ENCODE measurements at regions not wholly inside any gene's neighbourhood (a gene's known extent, or its start where the extent isn't known, plus 50 kb on each side); places are given as distances from the start of the nearest gene placed in this dataset.
A peak's percentile ranks its signal among the peaks of the same experiment; 100 is the strongest.
"Not testable (repeated sequence)": the region's sequence is repeated elsewhere in the genome, so short reads cannot be mapped to it uniquely, and the experiment has no call there.

- not testable (repeated sequence) for DNase-seq (ENCODE audit: low read depth)
These were observed 682.0 kb downstream of the RFPL4B start for GRCh38 chr6:113029161-113029560.

GRCh38 chr6:113031591-113032238 lies 684.6 kb downstream of the RFPL4B start:
- no peak for DNase-seq (ENCODE audit: low read depth)

GRCh38 chr6:113039005-113039404 lies 691.9 kb downstream of the RFPL4B start:
- DNase-seq (ENCODE audit: low read depth): no peak

- peak; percentile 69 for DNase-seq (ENCODE audit: low read depth)
These were observed 700.0 kb downstream of the RFPL4B start for GRCh38 chr6:113047148-113047547.

- DNase-seq (ENCODE audit: low read depth): no peak
These were observed 700.8 kb downstream of the RFPL4B start for GRCh38 chr6:113047932-113048331.

GRCh38 chr6:113048741-113049140 lies 701.6 kb downstream of the RFPL4B start:
- DNase-seq (ENCODE audit: low read depth): no peak

- no peak for DNase-seq (ENCODE audit: low read depth)
These were observed 702.1 kb downstream of the RFPL4B start for GRCh38 chr6:113049190-113049589.

- peak; percentile 76 for DNase-seq (ENCODE audit: low read depth)
These were observed 703.1 kb downstream of the RFPL4B start for GRCh38 chr6:113050010-113050858.

GRCh38 chr6:113050979-113051378 lies 703.8 kb downstream of the RFPL4B start:
- DNase-seq (ENCODE audit: low read depth): no peak

GRCh38 chr6:113052506-113052905 lies 705.4 kb downstream of the RFPL4B start:
- no peak for DNase-seq (ENCODE audit: low read depth)

- DNase-seq (ENCODE audit: low read depth): no peak
These were observed 707.9 kb downstream of the RFPL4B start for GRCh38 chr6:113055061-113055460.

GRCh38 chr6:113055998-113056397 lies 708.9 kb downstream of the RFPL4B start:
- no peak for DNase-seq (ENCODE audit: low read depth)

- no peak for DNase-seq (ENCODE audit: low read depth)
These were observed 710.5 kb downstream of the RFPL4B start for GRCh38 chr6:113057567-113058053.

GRCh38 chr6:113060664-113061063 lies 713.5 kb downstream of the RFPL4B start:
- DNase-seq (ENCODE audit: low read depth): no peak

- DNase-seq (ENCODE audit: low read depth): no peak
These were observed 718.5 kb downstream of the RFPL4B start for GRCh38 chr6:113065611-113066010.

- peak; percentile 34 for DNase-seq (ENCODE audit: low read depth)
These were observed 720.6 kb downstream of the RFPL4B start for GRCh38 chr6:113067612-113068275.

- no peak for DNase-seq (ENCODE audit: low read depth)
These were observed 721.4 kb downstream of the RFPL4B start for GRCh38 chr6:113068570-113068969.

GRCh38 chr6:113070681-113071080 lies 723.6 kb downstream of the RFPL4B start:
- not testable (repeated sequence) for DNase-seq (ENCODE audit: low read depth)

- peak; percentile 27 for DNase-seq (ENCODE audit: low read depth)
These were observed 726.6 kb downstream of the RFPL4B start for GRCh38 chr6:113073611-113074191.

- DNase-seq (ENCODE audit: low read depth): no peak
These were observed 729.0 kb downstream of the RFPL4B start for GRCh38 chr6:113076116-113076515.

- DNase-seq (ENCODE audit: low read depth): no peak
These were observed 729.7 kb downstream of the RFPL4B start for GRCh38 chr6:113076816-113077215.

GRCh38 chr6:113077794-113078193 lies 730.7 kb downstream of the RFPL4B start:
- no peak for DNase-seq (ENCODE audit: low read depth)
